Ovary (tissue), 7 donors: ENCODE measurements at regions not wholly inside any gene's neighbourhood (a gene's known extent, or its start where the extent isn't known, plus 50 kb on each side); places are given as distances from the start of the nearest gene placed in this dataset.
"Not testable (repeated sequence)": the region's sequence is repeated elsewhere in the genome, so short reads cannot be mapped to it uniquely, and the experiment has no call there.

Experiments used
- DNase-seq, 5 donors: peaks; one replicate each; pipeline ENCODE4 v3.0.0-alpha.2; 2019 to 2020
- H3K27ac ChIP-seq, 2 donors: fragments of 200-600 bp; one replicate each; pipeline versions ENCODE4 v1.5.1 to v1.8.0; 2019 to 2022
- H3K27me3 ChIP-seq: fragments of 200-600 bp; one replicate; pipeline ENCODE4 v1.8.0; 2022
- H3K36me3 ChIP-seq: fragments of 200-600 bp; sonication (generic); one replicate; pipeline ENCODE4 v1.5.1; 2019
- H3K4me1 ChIP-seq: one replicate; pipeline ENCODE4 v1.8.1; 2013; ENCODE audit warnings: mild to moderate bottlenecking, moderate library complexity; ENCODE audit not compliant: insufficient read depth
- H3K4me3 ChIP-seq: fragments of 200-600 bp; sonication (generic); one replicate; pipeline ENCODE4 v1.5.1; 2017
- H3K9me3 ChIP-seq, 2 donors: fragments of 200-600 bp in 1 of 2; sonication (generic) in 1 of 2; one replicate each; pipeline versions ENCODE4 v1.5.1 to v1.8.1; 2013 to 2019; ENCODE audit warnings: mild to moderate bottlenecking in 1 of 2, moderate library complexity in 1 of 2
- CTCF ChIP-seq, 3 donors: fragments of 450-650 bp in 2 of 3; fragments of 200-600 bp in 1 of 3; IDR thresholded peaks; one replicate each; pipeline versions ENCODE4 v1.5.1 to v1.8.0; 2016 to 2022; ENCODE audit warnings: antibody characterized with exemption in 3 of 3, mild to moderate bottlenecking in 1 of 3
- EP300 ChIP-seq: sonication (generic); formaldehyde crosslinking; IDR thresholded peaks from one replicate; pipeline ENCODE4 v1.6.1; 2017; ENCODE audit warnings: antibody characterized with exemption
- POLR2A ChIP-seq: fragments of 450-650 bp; IDR thresholded peaks from one replicate; pipeline ENCODE4 v1.6.1; 2017; ENCODE audit warnings: antibody characterized with exemption, mild to moderate bottlenecking, moderate library complexity
- WGBS, 3 donors: extraction: QIAGEN DNeasy Blood & Tissue Kit in 1 of 3; methylation state at CpG; one replicate each; pipeline versions ENCODE4 v1.1.5 to v1.1.7; 2013 to 2017; 5-methylcytosine and 5-hydroxymethylcytosine counted together
- intact Hi-C, 4 donors: fragments of 100-400 bp; cut with DNase I; formaldehyde crosslinking; loops; one replicate each; pipeline versions ENCODE4 v1.11.0 to v1.15.1; 2022 to 2023
- donor health status: DM: no; HTN: no; CAD: no; lungs with moderate emphysema.
- donor health status: DM: no; HTN: no; CAD: no.
- donor health status: Bipolar disorder and iron deficiency.
- donor health status: DM: no; HTN: no; CAD: no.
- donor health status: DM: yes; HTN: yes; CAD: no.

- Histone ChIP-seq H3K4me1 (no peaks in the 10 kb centered on the region), H3K4me3 (no peak overlapping the region), H3K9me3 (no peaks in the 10 kb centered on the region), H3K27me3 (no peaks in the 10 kb centered on the region), H3K36me3 (no peaks in the 10 kb centered on the region), H3K27ac (no peak overlapping the region)
- 86 to 95% (median 92%) methylated on average over 2 of the region's 2 CpGs for WGBS, 3 donors
- TF ChIP-seq EP300: no peak
- TF ChIP-seq CTCF (IDR thresholded peaks at IDR 0.05): no peak
- no peak for TF ChIP-seq POLR2A
- DNase-seq: no peak
- intact Hi-C loops: no loop called here
Observed at GRCh38 chr1:227508431-227508830, 54.9 kb upstream of the ZNF678 start.

GRCh38 chr1:227506490-227507393, 56.6 kb upstream of the ZNF678 start:
- H3K4me1 ChIP-seq, DNase-seq, H3K36me3 ChIP-seq, H3K27ac ChIP-seq, intact Hi-C loops, H3K27me3 ChIP-seq, H3K9me3 ChIP-seq, H3K4me3 ChIP-seq: not testable (repeated sequence)
- WGBS, 3 donors: 93% methylated on average over 10 of the region's 30 CpGs; no CpG with 5 or more reads in 2 of the 3 donors

GRCh38 chr1:227496045-227496444, 67.3 kb upstream of the ZNF678 start:
- H3K9me3 ChIP-seq, DNase-seq, H3K27me3 ChIP-seq, H3K4me3 ChIP-seq, intact Hi-C loops, H3K4me1 ChIP-seq, H3K36me3 ChIP-seq, H3K27ac ChIP-seq: not testable (repeated sequence)
- WGBS, 3 donors: 18 to 64% methylated on average over 1 of the region's 5 CpGs; no CpG with 5 or more reads in 1 of the 3 donors

- H3K4me1 ChIP-seq, H3K27ac ChIP-seq, DNase-seq, H3K36me3 ChIP-seq, H3K27me3 ChIP-seq, H3K9me3 ChIP-seq, intact Hi-C loops, H3K4me3 ChIP-seq: not testable (repeated sequence)
- 33 to 79% (median 33%) methylated on average over 1 to 2 of the region's 14 CpGs for WGBS, 3 donors
Observed at GRCh38 chr1:227493863-227494551, 69.3 kb upstream of the ZNF678 start.

- no peak overlapping the region for H3K4me3 ChIP-seq
- H3K27me3 ChIP-seq: no peaks in the 10 kb centered on the region
- H3K36me3 ChIP-seq: no peaks in the 10 kb centered on the region
- intact Hi-C loops: no loop called here
- DNase-seq: no peak
- H3K9me3 ChIP-seq: no peaks in the 10 kb centered on the region
- TF ChIP-seq POLR2A: no peak
- no peak for TF ChIP-seq EP300
- TF ChIP-seq CTCF (IDR thresholded peaks at IDR 0.05): no peak
- no peaks in the 10 kb centered on the region for H3K4me1 ChIP-seq
- 82 to 88% (median 84%) methylated on average over 5 of the region's 5 CpGs for WGBS, 3 donors
- no peak overlapping the region for H3K27ac ChIP-seq
Observed at GRCh38 chr1:227490478-227490877, 72.9 kb upstream of the ZNF678 start.

- H3K27ac ChIP-seq: no peak overlapping the region
- H3K9me3 ChIP-seq: no peaks in the 10 kb centered on the region
- H3K4me3 ChIP-seq: no peak overlapping the region
- no peaks in the 10 kb centered on the region for H3K36me3 ChIP-seq
- intact Hi-C loops: no loop called here
- 88 to 97% (median 92%) methylated on average over 2 of the region's 2 CpGs for WGBS, 3 donors
- H3K27me3 ChIP-seq: no peaks in the 10 kb centered on the region
- TF ChIP-seq POLR2A (no peak), EP300 (no peak), CTCF (IDR thresholded peaks at IDR 0.05) (no peak)
- H3K4me1 ChIP-seq: no peaks in the 10 kb centered on the region
- no peak for DNase-seq
Observed at GRCh38 chr1:227490001-227490400, 73.4 kb upstream of the ZNF678 start.
